Endothelial cell of umbilical vein (primary cell): ENCODE measurements at regions not wholly inside any gene's neighbourhood (a gene's known extent, or its start where the extent isn't known, plus 50 kb on each side); places are given as distances from the start of the nearest gene placed in this dataset.

Experiments
- BruUV-seq: library from RNA; stranded (reverse); fragments of 400-500 nt; replicated peaks from 2 replicates; lab custom pipeline; 2021; lab: Mats Ljungman, UMichigan
- CTCF ChIA-PET: fragments of 300-600, 350-600 bp; sonication (Branson Sonifier 250); formaldehyde crosslinking; loops from one replicate; lab custom pipeline; 2021; ENCODE audit warnings: antibody characterized with exemption, inconsistent platforms; lab: Charles Lee
- POLR2A ChIA-PET: fragments of 300-600, 350-600 bp; sonication (Branson Sonifier 250); formaldehyde crosslinking; loops from one replicate; lab custom pipeline; 2021; ENCODE audit warnings: antibody characterized with exemption, inconsistent platforms; lab: Charles Lee
- DNase-seq: peaks from one replicate; pipeline ENCODE4 v3.0.0-alpha.2; 2011; ENCODE audit warnings: low read depth, low spot score
- FAIRE-seq: peaks from 2 replicates; lab custom pipeline; 2011; peaks lifted over from hg19 to GRCh38; lab: Jason Lieb, UNC
- H2AFZ ChIP-seq: 2 replicates; pipeline ENCODE4 v1.6.0; 2012; ENCODE audit warnings: low read depth, low read length, control low read depth, inconsistent platforms
- H3K27ac ChIP-seq: 2 replicates; pipeline ENCODE4 v1.5.1; 2011; ENCODE audit warnings: low read depth, mild to moderate bottlenecking, control low read depth, low read length, moderate library complexity; ENCODE audit not compliant: insufficient read depth
- H3K27me3 ChIP-seq, 2 experiments: 2 replicates each; pipeline versions ENCODE4 v1.6.0 to v1.6.1; 2011; ENCODE audit warnings: low read length in 2 of 2, mixed read lengths in 1 of 2; ENCODE audit not compliant: control insufficient read depth in 2 of 2, insufficient read depth in 2 of 2
- H3K36me3 ChIP-seq, 2 experiments: 2 replicates in 1 of 2; 3 replicates in 1 of 2; pipeline ENCODE4 v1.5.1; 2011; ENCODE audit warnings: low read length in 2 of 2, mild to moderate bottlenecking in 1 of 2, moderate library complexity in 1 of 2; ENCODE audit not compliant: control insufficient read depth in 2 of 2, insufficient read depth in 2 of 2; ENCODE audit errors: extremely low read depth in 1 of 2
- H3K4me1 ChIP-seq: 3 replicates; pipeline ENCODE4 v1.5.1; 2011; ENCODE audit warnings: mild to moderate bottlenecking, low read length; ENCODE audit not compliant: control insufficient read depth, insufficient read depth; ENCODE audit errors: extremely low read depth
- H3K4me2 ChIP-seq: 2 replicates; pipeline ENCODE4 v1.6.1; 2011; ENCODE audit warnings: low read length, control low read depth, mixed read lengths; ENCODE audit not compliant: insufficient read depth
- H3K4me3 ChIP-seq, 3 experiments: fragments of 200-600 bp in 1 of 3; sonication (generic), shearing (Covaris generic) in 1 of 3; replicated peaks in 1 of 3; 2 replicates each; pipeline ENCODE4 v1.5.1; 2011 to 2016; ENCODE audit warnings: control low read depth in 3 of 3, low read length in 3 of 3, mild to moderate bottlenecking in 2 of 3, inconsistent platforms in 1 of 3, low read depth in 1 of 3, moderate library complexity in 1 of 3; ENCODE audit not compliant: insufficient read depth in 1 of 3
- H3K79me2 ChIP-seq: 2 replicates; pipeline ENCODE4 v1.6.0; 2012; ENCODE audit warnings: low read length, inconsistent platforms; ENCODE audit not compliant: control insufficient read depth, insufficient read depth
- H3K9ac ChIP-seq: replicated peaks from 2 replicates; pipeline ENCODE3; 2011; ENCODE audit warnings: low read length, control low read depth; ENCODE audit not compliant: insufficient read depth; ENCODE audit errors: extremely low read depth
- H3K9me1 ChIP-seq: replicated peaks from 3 replicates; pipeline ENCODE4 v1.6.0; 2011; ENCODE audit warnings: mild to moderate bottlenecking, low read length; ENCODE audit not compliant: control insufficient read depth, insufficient read depth; ENCODE audit errors: extremely low read depth
- H3K9me3 ChIP-seq: replicated peaks from 2 replicates; pipeline ENCODE4 v1.5.1; 2012; ENCODE audit warnings: low read length, inconsistent platforms; ENCODE audit not compliant: control insufficient read depth, insufficient read depth
- H4K20me1 ChIP-seq: replicated peaks from 2 replicates; pipeline ENCODE3; 2011; ENCODE audit warnings: mild to moderate bottlenecking, low read length; ENCODE audit not compliant: control insufficient read depth, insufficient read depth; ENCODE audit errors: extremely low read depth
- EZH2 ChIP-seq: IDR thresholded peaks from 2 replicates; pipeline ENCODE4 v1.6.1; 2012; ENCODE audit warnings: borderline replicate concordance, low read depth, mild to moderate bottlenecking, moderate library complexity, low read length, inconsistent platforms; ENCODE audit not compliant: severe bottlenecking
- FOS ChIP-seq: IDR thresholded peaks from 2 replicates; pipeline ENCODE4 v1.6.1; 2011; ENCODE audit warnings: mild to moderate bottlenecking, low read length, moderate library complexity, borderline replicate concordance; ENCODE audit not compliant: insufficient read depth
- GATA2 ChIP-seq: IDR thresholded peaks from 2 replicates; pipeline ENCODE4 v1.7.0; 2011; ENCODE audit warnings: low read depth, mild to moderate bottlenecking, moderate library complexity, mixed read lengths, low read length; ENCODE audit not compliant: insufficient read length, insufficient read depth
- JUN ChIP-seq: IDR thresholded peaks from 2 replicates; pipeline ENCODE4 v1.6.1; 2011; ENCODE audit warnings: borderline replicate concordance, low read depth; ENCODE audit not compliant: insufficient read length, insufficient read depth
- MYC ChIP-seq: IDR thresholded peaks from one replicate; pipeline ENCODE4 v1.6.1; 2011; ENCODE audit warnings: mild to moderate bottlenecking, low read depth, low read length
- POLR2A ChIP-seq: IDR thresholded peaks from 2 replicates; pipeline ENCODE4 v1.6.1; 2012; ENCODE audit warnings: low read depth, mild to moderate bottlenecking, control low read depth, low read length
- POLR2AphosphoS5 ChIP-seq: IDR thresholded peaks from 2 replicates; pipeline ENCODE4 v1.6.1; 2012; ENCODE audit warnings: low read depth, mild to moderate bottlenecking, control low read depth, low read length, moderate library complexity; ENCODE audit not compliant: insufficient read depth
- dilution Hi-C: fragments of 300-500 bp; cut with MboI; formaldehyde crosslinking; loops from one replicate; pipeline ENCODE4 v1.15.0; 2019; ENCODE audit warnings: low sequenced_read_pairs; ENCODE audit not compliant: extremely low pct_ligation_motif_present
- intact Hi-C: fragments of 100-400 bp; cut with micrococcal nuclease; formaldehyde crosslinking; loops from one replicate; pipeline ENCODE4 v1.10.0; 2022
- TF ChIP-seq, protein P1 (sequence below): IDR thresholded peaks from 2 replicates; pipeline ENCODE4 v1.6.1; 2011; ENCODE audit not compliant: insufficient read depth, insufficient read length
- TF ChIP-seq, protein P2 (sequence below), 2 donors: IDR thresholded peaks; 1 replicate in 1 of 2; 2 replicates in 1 of 2; pipeline ENCODE4 v1.5.1; 2011; ENCODE audit warnings: low read length in 2 of 2, mild to moderate bottlenecking in 2 of 2, moderate library complexity in 2 of 2, control low read depth in 1 of 2, inconsistent platforms in 1 of 2, low read depth in 1 of 2; ENCODE audit not compliant: insufficient read depth in 1 of 2; ENCODE audit errors: extremely low read depth in 1 of 2

DNA sequence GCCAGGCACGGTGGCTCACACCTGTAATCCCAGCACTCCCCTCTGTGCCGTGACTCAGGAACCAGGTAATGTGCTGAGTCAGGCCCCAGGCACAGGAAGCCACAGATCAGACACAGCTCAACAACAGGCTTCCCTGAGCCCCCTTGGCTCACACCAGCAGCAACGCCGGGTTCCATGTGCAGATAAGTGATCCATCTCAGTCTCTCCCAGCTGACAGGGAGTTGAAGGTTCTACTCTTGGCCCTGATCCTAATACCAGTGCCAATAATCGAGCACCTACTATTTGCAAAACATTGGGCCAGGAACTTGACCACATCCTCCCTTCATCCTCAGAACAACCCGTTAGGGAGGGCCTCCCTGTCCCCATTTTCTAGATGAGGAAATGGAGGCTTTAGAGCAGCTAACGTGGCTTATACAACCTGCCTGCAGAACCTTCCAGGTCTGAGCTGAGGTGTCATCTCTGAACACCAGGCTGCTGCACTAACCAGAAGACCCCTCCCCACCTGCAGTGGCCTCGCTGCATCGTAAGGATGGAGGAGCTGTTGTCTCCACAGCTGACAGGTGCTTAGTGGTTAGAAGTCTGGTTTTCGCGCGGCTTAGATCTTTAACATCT, 64.8 kb upstream of the AMZ2 start:
- Histone ChIP-seq H3K9ac (no peak overlapping the region), H3K9me1 (no peaks in the 10 kb centered on the region), H3K4me1 (no peaks in the 10 kb centered on the region), H3K4me2 (no peak overlapping the region), H4K20me1 (no peaks in the 10 kb centered on the region), H3K79me2 (no peaks in the 10 kb centered on the region), H3K4me3 (no peak overlapping the region), H3K9me3 (no peaks in the 10 kb centered on the region), H3K36me3 (no peaks in the 10 kb centered on the region), H3K27me3 (peaks cover 0 to 3% of the 10 kb centered on the region in 2 experiments), H3K27ac (no peak overlapping the region), H2AFZ (no peak overlapping the region)
- ChIA-PET CTCF (no interaction called here), POLR2A (no interaction called here)
- TF ChIP-seq, protein P1, sequence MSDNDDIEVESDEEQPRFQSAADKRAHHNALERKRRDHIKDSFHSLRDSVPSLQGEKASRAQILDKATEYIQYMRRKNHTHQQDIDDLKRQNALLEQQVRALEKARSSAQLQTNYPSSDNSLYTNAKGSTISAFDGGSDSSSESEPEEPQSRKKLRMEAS = no peak
- TF ChIP-seq JUN (no peak), POLR2A (no peak), POLR2AphosphoS5 (no peak), GATA2 (no peak), FOS (no peak), EZH2 (no peak), MYC (no peak)
- TF ChIP-seq, protein P2, sequence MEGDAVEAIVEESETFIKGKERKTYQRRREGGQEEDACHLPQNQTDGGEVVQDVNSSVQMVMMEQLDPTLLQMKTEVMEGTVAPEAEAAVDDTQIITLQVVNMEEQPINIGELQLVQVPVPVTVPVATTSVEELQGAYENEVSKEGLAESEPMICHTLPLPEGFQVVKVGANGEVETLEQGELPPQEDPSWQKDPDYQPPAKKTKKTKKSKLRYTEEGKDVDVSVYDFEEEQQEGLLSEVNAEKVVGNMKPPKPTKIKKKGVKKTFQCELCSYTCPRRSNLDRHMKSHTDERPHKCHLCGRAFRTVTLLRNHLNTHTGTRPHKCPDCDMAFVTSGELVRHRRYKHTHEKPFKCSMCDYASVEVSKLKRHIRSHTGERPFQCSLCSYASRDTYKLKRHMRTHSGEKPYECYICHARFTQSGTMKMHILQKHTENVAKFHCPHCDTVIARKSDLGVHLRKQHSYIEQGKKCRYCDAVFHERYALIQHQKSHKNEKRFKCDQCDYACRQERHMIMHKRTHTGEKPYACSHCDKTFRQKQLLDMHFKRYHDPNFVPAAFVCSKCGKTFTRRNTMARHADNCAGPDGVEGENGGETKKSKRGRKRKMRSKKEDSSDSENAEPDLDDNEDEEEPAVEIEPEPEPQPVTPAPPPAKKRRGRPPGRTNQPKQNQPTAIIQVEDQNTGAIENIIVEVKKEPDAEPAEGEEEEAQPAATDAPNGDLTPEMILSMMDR (IDR thresholded peaks at IDR 0.05; ENCODE audit: extremely low read depth in 1 of 2, insufficient read depth in 1 of 2, low read depth in 1 of 2, low read length in 2 of 2) = no peak
- FAIRE-seq (no peak), DNase-seq (no peak)
- no TSS peak for BruUV-seq
- dilution Hi-C loops = no loop called here
- intact Hi-C loops = no loop called here
